ENCODE measurements at regions not wholly inside any gene's neighbourhood (a gene's known extent, or its start where the extent isn't known, plus 50 kb on each side); places are given as distances from the start of the nearest gene placed in this dataset.
"Not testable (repeated sequence)": the region's sequence is repeated elsewhere in the genome, so short reads cannot be mapped to it uniquely, and the experiment has no call there.

DNA sequence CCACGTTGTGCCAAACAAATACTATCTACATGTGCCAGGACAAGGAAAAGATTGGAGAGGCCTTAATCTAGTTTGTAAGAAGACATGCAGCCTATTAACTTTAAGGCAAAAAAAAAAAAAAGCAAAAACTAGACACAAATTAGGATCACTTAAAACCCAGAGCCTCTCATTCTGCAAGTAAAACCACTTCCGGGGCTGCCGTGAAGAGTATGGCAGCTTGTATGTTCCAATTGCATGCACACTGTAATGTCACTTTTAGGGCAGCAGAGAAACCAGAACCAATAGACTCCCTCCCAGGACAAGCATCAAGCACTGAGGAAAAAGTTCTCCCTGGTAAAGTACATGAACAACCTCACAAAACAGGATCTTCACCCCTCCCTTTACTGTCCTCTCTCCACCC lies 70.6 kb downstream of the RSL24D1 start:
- no peak for DNase-seq

DNA sequence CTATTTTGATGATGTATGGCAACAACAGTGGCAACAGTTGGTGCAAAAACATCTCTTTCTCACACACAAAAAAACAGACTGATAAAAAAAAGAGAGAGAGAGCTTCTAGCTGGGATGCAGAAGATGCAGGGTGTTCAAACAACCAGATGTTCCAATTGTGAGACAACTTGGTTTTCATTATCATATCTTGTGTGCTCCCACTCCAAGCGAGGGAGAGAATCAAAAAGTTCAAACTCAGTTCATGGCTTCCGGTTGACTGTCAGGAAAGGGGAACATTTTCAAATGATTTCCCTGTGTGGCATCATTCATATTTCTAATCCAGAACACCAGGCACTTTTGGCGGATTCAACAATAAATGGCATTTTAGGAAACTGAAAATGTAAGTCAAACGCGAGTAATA lies 72.1 kb downstream of the RSL24D1 start:
- DNase-seq, result no peak

DNA sequence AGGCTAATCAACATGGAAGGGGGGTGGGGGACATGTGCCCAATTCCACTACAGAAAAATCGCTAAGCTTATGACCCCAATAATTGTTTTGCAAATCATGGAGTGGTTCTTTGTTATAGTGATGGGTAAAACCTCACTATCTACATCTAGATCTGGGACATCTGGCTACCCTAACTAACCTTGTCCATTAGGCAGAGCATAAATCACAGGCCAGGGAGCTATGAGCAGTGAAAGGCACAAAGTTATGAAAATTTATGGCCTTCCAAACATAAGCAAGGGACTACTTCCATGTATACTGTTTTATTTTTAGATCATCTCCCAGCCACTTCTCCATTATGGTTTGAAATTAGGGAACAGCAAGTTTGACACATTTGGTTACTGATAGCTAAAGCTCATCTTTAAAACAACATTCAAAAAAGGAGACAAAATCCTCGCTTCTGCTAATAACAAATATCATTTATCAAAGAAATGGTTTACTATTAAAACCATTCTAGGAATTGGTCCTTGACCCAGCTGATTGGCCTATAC lies 78.3 kb downstream of the RSL24D1 start:
- DNase-seq, result no peak

DNA sequence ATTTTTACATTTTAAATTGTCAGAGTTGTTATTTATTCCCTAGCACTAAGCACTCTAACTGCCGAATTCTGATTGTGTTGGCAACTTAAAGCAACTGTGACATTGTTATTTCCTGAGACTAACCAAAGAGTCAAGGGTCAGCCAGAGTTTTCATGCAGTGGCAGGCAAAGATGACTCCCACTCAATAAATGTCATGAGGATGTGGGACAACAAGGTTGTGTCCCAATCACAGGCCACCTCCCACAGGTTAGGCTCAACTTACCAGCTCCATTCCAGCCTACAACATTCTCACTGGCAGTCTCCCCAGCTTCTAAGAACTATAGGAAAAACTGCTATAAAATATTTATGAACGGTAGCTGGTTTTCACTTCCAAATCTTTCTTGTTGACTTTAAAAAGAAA lies 80.1 kb downstream of the RSL24D1 start:
- DNase-seq, result no peak

DNA sequence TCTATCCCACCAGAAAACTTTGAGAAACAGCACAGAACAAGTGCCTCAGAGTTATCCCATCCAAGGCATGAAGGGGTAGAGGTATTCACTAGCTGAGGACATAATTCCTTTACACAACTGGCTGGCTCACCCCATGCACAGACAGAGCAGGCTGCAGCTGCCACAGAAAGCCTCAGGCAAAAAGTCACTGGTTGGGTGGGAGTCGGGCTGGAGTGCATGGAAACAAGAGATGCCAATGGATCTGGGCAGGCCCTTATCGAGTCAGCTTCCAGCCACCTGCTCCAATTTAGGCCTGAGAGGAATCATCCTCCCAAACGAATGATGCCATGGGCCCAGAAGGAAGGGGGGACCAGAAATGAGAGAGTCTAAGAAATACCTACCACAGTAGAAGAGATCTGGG lies 83.0 kb downstream of the RSL24D1 start:
- DNase-seq, result no peak

DNA sequence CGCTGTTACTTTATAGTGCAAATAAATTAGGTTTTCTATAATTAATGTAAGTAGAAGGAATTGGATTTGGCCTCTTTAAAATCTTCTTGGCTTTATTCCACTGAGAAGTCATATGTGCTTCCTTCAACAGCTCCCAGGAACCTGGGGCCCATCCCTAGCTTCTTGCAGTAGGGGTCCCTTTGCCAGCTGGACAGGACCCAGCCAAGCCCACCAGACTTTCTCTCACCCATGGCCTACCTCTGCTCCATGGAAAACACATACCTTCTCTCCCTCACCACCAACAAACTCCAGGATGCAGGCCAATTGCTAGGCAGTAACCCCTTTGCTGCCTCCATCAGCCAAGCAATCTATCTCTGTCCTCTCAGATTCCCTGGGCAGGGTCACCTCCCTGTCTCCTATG lies 84.0 kb downstream of the RSL24D1 start:
- DNase-seq, result no peak

DNA sequence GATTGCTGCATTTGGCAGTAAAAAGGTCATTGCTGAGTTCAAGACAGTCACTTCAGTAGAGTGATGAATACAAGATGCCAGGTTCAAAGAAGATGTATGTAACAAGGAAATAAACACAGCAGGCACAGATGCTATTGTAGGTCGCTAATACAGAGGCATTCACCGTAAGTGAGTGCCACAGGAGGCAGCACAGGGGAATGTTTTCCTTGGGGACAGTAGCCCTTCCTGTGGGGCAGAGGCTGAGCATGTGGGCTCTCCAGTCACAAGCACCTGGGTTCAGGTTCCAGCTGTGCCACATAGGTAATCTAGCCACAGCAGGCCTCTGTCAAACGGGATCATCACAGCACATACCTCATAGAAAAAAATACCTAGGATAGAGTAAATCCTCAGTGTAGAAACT lies 86.3 kb downstream of the RSL24D1 start:
- no peak for DNase-seq

DNA sequence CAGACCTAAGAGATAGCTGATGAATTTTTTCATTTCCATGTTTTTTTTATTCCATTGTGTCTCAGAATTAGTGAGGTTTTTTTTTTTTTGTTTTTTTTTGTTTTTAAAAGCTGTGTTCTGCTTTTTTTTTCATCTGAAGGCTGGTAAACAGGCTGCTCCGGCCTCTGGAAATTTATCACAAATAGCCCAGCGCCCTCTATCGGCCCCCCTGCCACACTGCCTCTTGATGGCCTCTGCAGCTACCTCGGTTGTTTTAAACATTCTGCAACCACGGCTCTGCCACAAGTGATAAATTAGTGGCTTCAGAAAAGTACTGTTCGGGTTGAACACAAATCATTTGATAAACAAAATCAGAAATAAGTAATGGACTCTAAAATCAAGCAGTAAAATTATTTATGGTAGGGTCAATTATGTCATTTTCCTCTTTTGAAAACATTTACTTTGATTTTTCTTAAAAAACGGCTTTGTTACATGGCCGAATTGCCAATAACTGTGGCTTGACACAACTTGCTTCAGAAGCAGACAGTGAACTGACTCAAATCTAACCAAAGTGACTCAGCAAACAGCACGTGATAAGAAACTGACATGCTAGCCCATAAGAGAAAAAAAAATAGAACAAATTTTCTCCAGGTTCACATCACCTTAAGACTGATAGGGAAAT lies 87.8 kb downstream of the RSL24D1 start:
- DNase-seq, result no peak

DNA sequence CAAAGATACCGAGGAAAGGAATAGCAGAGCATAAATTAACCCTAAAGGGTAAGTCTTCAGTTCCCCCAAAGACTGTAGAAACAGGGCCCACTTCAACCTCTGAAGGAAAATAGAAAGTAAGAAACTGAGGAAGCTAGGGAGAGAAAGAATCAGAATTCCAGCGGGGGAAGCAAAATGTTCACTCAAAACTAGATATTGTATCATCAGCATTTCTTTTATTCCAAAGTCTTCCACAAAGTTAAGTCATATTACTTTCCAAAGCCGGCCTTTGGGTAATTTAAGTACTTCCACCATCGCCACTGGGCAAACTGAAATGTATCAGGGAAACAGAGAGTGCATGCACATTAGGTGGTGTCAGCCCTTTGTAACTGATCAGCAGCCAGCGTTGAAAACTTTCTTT lies 88.3 kb downstream of the RSL24D1 start:
- no peak for DNase-seq

DNA sequence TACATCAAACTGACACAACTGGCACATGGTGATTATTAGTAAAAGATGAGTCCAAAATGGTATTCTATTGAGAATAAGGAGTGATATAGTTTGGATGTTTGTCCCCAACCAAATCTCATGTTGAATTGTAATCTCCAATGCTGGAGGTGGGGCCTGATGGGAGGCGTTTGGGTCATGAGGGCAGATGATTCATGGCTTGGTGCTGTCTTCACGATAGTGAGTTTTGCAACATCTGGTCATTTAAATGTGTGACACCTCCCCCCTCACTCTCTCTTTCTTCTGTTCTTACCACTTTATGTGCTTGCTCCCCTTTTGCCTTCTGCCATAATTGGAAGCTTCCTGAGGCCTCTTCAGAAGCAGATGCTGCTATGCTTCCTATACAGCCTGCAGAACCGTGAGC lies 90.6 kb downstream of the RSL24D1 start:
- DNase-seq, result no peak

DNA sequence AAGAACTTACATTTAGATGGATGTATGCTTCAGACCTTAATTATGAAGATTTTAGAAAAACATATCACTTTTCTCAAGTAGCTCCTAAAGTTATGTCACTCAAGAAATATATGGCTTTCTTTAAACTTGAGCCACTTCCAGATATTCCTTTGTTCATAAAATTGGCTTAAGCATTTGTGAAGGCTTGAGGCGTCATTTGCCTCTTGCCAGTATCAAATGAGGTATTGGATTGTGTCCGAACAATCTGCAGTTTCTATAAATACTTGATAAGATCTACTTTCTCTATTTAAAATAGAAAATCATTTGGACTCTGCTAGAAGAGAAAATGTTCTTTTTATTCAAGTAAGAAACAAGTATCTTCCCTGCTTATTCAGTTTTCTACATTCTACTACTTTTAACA lies 102.6 kb downstream of the RSL24D1 start:
- DNase-seq, result no peak

DNA sequence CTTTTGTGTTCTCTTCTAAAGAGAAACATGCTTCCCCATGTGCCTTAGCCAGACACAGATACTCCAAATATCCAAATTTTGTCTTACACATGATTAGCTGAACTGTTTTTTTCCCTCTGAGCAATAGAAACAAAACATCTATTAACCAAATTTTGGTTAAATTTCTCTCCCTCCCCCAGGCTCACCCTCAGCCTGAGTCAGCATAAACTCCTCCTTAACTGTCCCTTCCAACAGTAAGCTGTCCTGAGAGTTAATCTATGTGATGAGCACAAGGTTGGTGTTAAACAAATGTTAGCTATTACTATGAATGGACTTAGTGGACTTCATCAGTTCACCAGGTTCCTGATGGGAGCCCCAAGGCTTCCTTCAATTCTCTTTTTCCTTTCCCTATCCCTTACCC lies 108.5 kb downstream of the RSL24D1 start:
- DNase-seq, result no peak

DNA sequence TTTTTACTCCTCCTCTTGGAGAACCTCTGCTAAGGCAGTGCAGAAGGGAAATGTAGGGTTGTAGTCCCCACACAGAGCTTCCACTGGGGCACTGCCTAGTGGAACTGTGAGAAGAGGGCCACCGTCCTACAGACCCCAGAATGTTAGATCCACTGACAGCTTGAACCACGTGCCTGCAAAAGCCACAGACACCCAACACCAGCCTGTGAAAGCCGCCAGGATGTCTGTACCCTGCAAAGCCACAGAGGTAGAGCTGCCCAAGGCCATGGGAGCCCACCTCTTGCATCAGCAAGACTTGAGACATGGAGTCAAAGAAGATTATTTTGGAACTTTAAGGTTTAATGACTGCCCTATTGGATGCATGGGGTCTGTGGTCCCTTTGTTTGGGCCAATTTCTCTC lies 112.1 kb downstream of the RSL24D1 start:
- DNase-seq, result no peak

DNA sequence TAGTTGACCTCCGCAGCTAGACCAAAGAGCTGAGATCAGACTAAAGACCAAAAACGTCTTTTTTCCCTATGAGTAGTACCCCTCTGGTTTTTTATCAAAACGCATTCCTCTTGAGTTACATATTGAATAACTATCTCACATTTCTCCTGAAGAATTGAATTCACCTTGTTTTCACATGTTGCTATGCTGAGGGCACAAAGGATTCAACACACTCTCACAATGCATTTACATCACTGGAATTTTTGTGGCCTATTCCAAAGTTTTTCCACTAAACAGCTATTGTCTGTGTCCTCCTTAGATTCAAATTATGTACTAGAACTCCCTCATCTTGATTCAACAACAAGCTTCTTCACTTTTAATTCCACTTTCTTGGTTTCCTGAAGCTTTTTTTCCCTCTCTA lies 112.5 kb downstream of the RSL24D1 start:
- DNase-seq, result no peak

DNA sequence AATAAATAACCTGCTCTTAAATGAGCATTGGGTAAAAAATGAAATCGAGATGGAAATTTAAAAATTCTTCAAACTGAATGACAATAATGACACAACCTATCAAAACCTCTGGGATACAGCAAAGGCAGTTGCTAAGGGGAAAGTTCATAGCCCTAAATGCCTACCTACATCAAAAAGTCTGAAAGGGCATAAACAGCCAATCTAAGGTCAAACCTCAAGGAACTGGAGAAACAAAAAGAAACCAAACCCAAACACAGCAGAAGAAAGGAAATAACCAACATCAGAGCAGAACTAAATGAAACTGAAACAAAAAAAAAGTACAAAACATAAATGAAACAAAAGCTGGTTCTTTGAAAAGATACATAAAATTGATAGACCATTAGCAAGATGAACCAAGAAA lies 119.7 kb downstream of the RSL24D1 start:
- not testable (repeated sequence) for DNase-seq

DNA sequence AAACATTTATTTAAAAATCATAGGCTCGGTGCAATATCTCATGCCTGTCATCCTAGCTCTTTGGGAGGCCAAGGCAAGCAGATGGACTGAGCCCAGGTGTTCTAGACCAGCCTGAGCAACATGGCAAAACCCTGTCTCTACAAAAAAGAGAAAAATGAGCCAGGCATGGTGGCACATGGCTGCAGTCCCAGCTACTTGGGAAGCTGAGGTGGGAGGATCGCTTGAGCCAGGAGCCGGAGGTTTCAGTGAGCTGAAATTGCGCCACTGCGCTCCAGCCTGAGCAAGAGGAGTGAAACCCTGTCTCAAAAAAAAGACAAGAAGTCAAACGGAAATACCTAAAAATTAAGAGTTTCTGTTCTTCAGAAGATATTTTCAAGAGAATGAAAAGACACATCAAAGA lies 122.3 kb downstream of the RSL24D1 start:
- no peak for DNase-seq

DNA sequence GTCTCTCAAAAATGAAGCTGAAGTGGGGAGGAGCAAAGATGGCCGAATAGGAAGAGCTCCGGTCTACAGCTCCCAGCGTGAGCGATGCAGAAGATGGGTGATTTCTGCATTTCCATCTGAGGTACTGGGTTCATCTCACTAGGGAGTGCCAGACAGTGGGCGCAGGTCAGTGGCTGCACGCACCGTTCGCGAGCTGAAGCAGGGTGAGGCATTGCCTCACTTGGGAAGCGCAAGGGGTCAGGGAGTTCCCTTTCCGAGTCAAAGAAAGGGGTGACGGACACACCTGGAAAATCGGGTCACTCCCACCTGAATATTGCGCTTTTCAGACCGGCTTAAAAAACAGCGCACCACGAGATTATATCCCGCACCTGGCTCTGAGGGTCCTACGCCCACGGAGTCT lies 132.8 kb downstream of the RSL24D1 start:
- not testable (repeated sequence) for DNase-seq

DNA sequence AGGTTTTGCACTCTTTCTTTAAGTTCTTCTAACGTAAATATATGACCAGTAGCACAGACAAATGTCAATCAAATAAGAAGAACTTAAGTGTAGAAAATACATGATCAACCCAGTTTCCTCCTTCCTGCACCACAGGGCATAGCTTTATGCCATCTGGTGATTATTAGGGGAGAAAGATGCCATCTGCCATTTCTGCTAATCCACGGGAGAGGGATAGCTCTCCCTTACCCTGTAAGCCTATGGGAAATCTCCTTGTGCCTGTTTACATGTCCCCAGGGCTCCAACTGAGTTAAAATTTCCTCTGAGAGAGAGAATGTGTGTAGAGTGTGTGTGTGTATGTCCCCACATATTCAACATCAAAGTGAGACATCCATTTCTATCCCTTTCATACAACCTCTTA lies 135.9 kb downstream of the RSL24D1 start:
- no peak for DNase-seq

DNA sequence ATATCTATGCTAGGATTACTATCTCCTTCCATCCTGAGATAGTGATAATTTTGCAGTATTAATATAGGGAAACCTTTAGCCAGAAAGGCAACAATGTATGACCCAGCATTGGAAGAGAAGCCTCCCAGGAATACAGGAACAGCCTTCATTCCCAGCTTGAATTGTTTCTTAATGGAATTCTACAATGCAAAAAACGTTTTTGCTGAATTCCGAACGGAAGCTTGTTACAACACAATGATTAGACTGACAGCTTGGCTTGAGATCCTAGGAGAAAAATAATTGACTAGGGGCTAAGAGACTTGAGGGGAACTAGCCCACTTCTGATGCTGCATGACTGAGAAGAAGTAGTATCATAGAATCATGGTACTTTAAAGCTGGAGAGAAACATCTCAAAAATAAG lies 140.2 kb downstream of the RSL24D1 start:
- no peak for DNase-seq

DNA sequence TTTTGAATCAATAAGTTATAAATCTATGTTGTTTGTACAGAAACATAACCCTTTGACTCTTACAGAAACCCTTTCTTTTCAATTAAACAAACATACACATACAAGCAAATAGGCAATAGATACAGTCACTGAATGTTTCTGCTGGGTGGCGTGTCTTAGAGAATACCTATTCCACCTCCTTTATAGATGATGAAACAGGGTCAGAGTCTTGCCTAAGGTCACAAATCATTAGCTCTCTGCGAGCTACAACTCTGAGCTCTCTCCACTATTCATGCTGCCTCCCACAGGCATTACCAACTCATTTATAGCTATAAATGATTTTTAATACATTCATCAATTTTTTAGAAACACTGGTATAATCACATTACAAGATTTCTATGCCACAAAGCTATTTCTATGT lies 152.6 kb downstream of the RSL24D1 start:
- DNase-seq, result no peak

DNA sequence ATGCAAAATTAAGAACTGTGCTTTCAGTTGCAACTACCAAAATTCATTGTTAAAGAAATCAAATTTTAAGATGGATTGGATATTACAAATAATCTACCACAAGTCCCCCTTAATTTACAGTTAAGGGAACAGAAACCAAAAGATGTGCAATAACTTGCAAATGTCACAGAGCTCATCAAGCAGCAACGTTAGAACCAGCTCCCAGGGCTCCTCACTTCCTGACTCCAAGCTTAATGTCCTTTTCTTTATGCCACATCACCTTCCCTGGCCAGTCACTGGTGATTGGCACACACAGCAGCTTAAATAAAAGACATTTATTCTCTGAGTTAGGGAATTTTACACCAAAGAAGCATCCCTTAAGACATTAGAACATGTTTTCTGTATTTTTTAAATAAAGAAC lies 159.7 kb downstream of the RSL24D1 start:
- no peak for DNase-seq

DNA sequence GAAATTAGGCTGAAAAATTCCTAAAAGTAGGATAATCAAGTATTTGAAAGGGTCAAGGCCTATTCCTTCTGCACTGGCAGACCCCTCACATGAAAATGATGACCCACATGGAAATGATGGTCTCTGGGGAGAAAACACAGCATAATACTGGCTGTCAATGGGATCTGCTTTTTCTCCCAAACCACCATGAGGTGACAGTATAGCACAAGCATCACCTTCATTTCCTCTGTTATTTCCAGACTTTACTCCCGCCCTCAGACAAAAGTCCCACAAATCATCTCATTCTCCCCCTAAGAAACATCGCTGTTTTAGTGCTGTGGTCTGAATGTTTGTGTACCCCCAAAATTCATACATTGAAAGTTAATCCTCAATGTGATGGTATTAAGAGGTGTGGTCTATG lies 161.0 kb downstream of the RSL24D1 start:
- no peak for DNase-seq

DNA sequence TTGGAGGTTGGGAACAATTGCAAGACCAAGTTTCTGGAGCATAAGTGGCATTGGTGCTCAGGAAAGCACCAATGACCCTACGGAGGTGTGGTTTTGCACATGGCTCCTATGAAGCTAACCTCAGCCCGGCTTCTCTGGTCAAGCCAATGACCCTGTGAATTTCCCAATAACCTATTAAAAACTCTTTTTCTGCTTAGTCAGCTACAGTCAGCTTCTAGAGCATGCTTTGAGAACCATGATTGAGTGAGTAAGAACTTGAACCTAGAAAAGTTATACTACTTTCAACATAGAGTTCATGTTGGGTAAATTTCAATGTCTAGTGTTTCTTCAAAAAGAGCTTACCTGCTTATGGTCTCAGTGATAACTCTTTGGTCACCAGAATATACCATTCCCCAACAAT lies 163.2 kb downstream of the RSL24D1 start:
- no peak for DNase-seq

DNA sequence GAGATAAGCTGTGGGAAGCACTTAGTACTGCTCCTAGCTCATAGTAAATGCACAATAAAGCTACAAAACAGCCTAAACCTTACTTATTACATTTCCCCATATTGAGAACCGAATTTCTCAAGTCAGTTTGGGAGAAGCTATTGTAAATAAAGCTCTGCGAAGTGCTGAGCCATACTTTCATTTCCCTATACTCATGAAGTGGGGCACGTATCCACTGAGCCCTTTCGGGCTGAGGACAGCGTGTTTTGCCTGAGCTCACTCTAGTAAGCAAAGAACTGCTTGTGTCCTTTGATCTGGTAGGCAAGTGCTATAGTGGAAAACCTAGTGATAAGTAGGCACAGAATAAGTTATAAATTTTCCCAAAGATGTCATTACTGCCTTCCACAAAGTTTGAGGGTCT lies 165.0 kb downstream of the RSL24D1 start:
- no peak for DNase-seq

DNA sequence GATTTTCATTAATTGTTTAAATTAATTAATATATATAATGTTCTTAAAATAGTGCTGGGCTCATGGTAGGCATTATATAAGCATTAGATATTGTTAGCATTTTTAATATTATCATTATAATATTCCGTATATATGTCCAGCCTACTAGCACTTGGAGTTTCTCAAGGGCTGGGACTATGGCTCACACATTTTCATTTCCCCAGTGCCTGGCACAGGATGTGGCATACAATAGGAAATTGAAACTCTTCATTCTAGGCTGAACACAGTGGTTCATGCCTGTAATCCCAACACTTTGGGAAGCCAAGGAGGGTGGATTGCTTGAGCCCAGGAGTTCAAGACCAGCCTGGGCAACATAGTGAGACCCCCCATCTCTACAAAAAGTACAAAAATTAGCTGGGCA lies 170.4 kb downstream of the RSL24D1 start:
- DNase-seq, result no peak

DNA sequence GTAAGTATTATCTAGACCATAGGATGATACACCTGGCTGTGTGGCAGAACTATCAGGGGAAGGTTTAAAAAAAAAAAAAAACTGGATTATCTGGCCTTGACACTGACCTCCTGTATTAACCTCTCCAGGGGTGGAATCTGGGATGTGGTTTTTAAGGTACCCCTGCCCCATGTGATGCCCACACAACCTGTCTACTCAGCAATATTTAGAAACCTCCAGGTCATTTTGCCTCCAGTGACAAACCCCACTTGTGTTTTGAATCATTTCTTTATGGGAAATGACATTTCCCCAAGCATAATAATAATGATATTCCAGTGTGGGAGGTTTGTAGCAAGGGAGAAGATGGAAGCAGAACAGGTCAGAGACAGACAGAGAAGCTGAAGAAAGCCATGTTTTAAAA lies 179.1 kb downstream of the RSL24D1 start:
- DNase-seq, result no peak

Measured in NCI-H2029 treated with DMSO at 0.1 percent for 48 hours (cell line).